Activated CD8-positive, alpha-beta memory T cell treated with anti-CD3 and anti-CD28 coated beads for 36 hours (primary cell): ENCODE measurements at regions not wholly inside any gene's neighbourhood (a gene's known extent, or its start where the extent isn't known, plus 50 kb on each side); places are given as distances from the start of the nearest gene placed in this dataset.

Experiments
- CTCF ChIA-PET: fragments of 350-600 bp; sonication (Branson Sonifier 250); formaldehyde crosslinking; loops from one replicate; lab custom pipeline; 2021; ENCODE audit warnings: antibody characterized with exemption; lab: Charles Lee
- POLR2A ChIA-PET: fragments of 350-600 bp; sonication (Branson Sonifier 250); formaldehyde crosslinking; loops from one replicate; lab custom pipeline; 2021; ENCODE audit warnings: antibody characterized with exemption; lab: Charles Lee

DNA sequence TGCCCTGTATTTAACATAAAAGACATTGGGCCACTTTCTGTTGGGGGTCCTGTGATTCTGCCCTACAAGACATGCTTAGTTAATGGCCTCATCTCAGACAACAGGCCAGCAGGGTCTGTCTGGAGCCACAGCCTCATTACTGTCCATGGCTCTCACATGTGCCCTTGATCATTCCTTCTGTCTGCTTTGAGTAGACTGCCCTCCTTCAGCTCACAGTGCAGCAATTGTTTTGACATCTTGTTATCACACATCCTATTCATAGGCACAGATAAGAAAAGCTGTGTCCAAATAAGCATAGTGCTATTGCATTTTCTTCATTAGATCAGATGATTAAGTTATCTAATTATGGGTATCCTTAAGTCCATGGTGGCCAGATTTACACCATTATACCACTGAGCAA is 127.9 kb downstream of the KCTD12 start:
- ChIA-PET CTCF (no interaction called here), POLR2A (no interaction called here)

DNA sequence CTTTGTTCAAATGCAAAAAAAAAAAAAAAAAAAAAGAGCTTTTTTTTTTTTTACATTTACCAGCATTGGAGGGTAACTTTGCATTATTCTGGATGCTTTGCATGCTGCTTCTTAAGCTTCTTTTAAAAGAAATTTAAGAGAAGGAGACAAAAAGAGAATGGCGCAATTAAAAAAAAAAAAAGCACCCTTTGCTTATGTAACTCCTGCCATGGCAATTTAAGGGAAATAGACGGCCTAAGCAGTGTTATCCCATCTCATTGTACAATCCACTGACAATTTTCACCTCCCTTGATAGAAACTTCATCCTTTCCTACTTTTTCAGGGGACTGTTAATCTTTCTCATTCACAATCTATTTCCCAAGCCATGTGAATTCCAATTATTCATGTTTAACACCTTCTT is 129.8 kb downstream of the KCTD12 start:
- POLR2A ChIA-PET = interaction anchor here (0.5 kb wide), 1 partner anchor 1247 kb away, joined by 4 read pairs; no protein-coding TSS in a partner anchor
- CTCF ChIA-PET = no interaction called here

DNA sequence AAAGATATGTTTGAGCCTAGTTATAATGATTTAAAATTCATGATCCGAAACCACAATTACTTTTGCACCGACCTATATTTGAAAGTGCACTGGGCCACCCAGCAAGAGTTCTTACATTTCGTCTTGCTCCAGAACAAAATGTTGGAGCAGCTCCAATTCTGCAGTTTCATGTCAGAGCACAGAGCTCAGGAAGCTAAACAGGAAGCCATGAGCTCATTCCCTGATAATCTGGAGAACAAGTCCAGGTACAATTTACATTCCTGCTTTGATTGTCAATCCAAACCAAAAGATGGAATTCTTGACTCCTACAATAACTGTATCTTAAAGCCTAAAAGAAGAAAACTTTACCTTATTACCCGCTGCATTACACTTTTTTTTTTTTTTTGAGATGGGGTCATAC is 131.8 kb downstream of the KCTD12 start:
- POLR2A ChIA-PET = no interaction called here
- CTCF ChIA-PET = no interaction called here

DNA sequence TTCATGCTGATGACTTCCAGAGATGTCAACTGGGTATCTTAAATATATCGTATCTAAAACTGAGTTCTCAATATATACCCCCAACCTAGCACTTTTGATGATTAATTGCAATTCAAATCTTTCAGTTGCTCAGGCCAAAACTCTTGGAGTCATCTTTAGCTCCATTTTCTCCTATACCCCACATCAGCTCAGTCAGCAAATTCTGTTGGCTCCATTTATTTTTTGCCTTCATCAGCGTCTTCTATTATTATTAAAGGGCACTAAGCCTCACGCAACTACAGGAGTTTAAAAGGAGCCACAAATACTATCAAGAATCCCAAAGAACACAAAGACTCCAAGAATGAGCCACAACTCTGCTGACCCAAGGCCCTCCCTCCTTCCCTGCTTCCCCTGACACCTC is 134.9 kb downstream of the KCTD12 start:
- CTCF ChIA-PET = no interaction called here

DNA sequence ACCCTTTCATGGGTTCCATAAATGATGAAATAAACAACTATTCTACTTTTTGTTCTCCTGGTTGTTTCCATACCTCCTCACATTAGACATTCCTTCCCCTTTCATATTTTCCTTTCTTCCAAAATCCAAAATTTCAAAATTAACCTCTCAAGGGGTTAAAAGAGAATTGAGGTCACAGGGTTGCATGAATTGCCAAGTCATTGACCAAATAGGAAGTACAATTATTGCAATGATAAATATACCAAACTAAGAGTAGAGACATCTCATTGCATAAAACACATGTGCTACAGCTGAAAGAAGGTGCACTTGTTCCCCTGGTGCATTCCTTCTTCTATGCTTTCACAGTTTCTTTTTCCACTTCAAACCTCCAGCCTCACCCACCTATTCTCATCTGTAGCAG is 136.1 kb downstream of the KCTD12 start:
- ChIA-PET CTCF (no interaction called here), POLR2A (no interaction called here)

More for the DNA sequence above, 134.9 kb downstream of the KCTD12 start:
- POLR2A ChIA-PET = no interaction called here

DNA sequence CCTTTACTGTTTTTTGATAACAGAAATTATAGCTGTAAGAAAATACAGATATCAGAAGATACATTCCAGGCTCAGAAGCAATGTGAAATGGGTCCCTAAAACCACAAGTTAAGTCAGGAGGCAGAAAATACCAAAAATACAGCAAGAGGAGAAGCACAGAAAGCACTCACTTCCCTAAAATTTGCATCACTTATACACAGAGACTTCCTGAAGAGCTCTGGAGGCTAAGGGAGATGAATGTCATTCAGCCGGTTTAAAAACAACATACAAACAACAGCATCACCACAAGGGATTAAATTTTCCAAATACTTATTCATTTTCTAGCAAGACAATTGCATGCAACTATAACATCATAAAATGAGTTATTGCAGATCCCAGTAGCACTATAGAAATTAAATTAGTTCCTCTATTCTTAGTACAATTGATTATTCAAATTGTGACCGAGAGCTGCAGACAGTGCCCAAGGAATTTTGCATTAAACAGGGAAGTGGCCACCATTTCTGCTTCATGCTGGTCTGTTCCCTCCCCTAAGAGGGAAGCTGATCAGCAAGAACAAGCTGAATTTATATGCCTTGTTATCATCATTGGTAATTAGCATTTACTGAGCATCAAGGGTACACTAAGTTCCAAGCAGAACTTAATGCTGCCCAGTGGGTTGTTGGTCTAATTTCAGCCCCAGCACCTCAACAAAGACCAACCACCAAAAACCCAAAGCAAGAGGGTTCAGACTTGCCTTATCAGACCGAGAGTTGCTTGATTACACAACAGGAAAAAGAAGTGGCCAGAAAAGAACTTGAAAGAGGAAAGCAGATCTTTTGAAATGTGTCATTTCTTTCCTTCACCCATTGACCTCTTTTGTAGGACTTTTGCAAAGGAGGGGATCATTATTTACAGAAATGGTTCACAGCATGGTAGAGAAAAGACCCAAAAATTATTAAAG is 140.7 kb downstream of the KCTD12 start:
- ChIA-PET POLR2A (no interaction called here), CTCF (no interaction called here)

DNA sequence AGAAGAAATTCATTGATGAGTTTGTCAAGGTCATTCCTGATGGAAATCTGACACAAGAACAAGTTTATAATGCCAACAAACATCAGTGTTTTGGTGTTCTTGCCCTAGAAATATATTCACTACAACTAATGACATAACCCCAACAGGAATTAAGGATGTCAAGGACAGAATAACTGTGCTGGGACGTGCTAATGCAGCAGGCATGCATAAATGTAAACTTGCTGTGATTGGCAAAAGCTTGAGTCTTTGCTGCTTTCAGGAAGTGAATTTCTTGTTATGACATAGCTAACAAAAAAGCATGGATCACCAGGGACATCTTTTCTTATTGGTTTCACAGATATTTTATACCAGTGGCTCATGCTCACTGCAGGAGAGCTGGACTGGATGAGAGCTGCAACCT is 144.6 kb downstream of the KCTD12 start:
- POLR2A ChIA-PET = no interaction called here
- CTCF ChIA-PET = no interaction called here

DNA sequence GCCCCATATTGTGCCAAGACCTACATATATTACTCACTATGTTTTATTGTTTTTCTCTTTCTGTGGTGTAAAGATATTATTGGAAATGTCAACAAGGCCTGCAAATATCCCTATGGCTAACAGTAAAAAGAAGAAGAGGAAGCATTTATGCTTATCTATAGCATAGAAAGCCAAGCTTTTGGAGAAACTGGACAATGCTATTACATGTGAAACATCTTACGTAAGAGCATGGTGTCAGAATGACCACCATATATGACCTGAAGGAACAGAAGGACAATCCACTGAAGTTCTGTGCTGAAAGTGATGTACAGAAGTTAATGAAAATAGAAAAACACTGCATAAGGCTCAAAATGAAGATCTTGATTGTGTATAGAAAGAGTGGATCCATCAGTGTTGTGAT is 145.2 kb downstream of the KCTD12 start:
- ChIA-PET CTCF (no interaction called here), POLR2A (no interaction called here)

DNA sequence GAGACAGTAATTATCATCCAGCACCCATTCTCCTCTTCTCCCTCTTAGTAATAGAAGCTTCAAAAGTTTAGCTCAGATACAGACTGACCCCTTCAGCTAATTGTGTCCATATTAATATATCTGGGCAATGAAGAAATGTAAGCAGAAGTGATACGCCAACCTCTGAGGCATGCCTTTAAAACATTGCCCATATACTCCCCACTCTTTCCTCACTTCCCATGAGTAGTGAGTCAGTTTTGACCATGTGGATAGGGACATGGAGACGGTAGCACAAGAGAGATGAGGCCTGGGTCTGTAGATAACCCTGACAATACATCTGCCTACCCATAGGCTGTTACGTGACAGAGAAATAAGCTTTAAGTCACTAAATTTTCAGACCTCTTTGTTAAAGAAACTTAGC is 147.6 kb downstream of the KCTD12 start:
- ChIA-PET CTCF (no interaction called here), POLR2A (no interaction called here)

DNA sequence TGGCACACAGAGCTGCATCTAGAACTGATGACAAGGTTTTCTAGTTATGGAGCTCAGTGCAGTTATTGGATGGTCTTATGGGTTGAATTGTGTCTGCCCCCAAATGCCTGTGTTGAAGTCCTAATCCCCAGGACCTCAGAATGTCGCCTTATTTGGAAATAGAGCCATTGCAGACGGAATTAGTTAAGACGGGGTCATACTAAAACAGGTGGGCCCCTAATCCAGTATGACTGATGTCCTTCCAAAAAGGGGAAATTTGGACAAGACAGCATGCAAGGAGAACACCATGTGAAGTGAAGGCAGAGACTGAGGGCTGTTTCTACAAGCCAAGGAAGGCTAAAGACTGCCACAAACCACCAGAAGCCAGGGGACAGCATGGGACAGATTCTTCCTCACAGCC is 148.7 kb downstream of the KCTD12 start:
- ChIA-PET POLR2A (no interaction called here), CTCF (no interaction called here)

DNA sequence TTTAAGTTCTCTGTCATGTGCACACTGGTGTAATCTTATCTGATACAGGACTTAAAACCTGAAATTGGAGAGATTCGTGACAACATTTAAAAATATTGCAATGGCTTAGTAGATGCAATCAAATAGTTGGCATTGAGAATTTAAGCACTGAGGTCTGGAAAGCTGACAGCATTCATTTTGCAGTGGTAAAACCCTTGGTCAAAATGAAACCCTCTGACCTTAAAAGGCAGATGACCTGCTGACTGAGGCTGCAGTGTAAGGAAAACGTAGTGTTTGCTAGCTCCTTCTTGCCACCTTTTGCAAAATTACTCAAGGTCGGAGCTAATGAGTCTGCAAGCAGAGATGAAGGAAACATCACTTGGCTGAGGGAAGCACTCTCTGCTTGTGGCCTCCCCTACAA is 150.6 kb downstream of the KCTD12 start:
- ChIA-PET POLR2A (no interaction called here), CTCF (no interaction called here)

DNA sequence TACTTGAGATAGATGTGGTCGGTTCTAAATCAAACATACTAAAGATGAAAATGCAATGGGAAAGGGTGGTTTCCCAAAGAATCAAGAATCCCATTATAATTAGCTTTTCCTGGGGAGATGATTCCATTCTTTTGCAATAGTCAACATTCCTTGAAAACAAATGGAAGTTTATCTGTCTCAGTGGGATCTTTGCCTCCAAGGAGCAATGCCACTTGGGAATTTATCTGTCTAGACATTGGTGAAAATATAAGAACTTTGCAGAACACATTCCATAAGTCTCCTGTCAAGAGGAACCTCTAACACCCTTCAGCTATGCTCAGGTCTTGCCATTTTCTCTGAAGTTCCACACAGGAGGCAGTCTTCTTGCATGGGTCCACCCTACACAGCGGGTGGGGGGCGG is 152.5 kb downstream of the KCTD12 start:
- ChIA-PET CTCF (no interaction called here), POLR2A (no interaction called here)

DNA sequence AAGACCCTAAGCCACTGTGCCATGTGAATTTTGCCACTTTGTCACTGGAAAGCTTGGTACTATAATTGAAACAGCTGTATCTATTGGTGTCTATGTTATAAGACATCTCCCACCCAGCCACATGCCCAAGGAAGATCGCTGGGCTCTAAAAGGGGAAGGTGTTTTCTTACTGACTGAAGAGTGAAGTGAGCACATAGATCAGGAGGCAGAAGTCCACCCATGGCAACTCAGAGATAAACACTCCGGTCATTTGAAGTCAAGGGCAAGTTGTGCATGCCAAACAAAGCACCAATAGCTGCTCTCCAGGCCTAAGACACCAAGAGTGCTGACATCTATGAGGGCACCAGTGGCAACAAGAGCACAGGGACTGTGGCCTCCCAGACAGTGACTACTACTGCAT is 153.8 kb downstream of the KCTD12 start:
- ChIA-PET POLR2A (no interaction called here), CTCF (interaction anchor here (0.8 kb wide), 1 partner anchor 29 kb away, joined by 4 read pairs; no protein-coding TSS in a partner anchor)

DNA sequence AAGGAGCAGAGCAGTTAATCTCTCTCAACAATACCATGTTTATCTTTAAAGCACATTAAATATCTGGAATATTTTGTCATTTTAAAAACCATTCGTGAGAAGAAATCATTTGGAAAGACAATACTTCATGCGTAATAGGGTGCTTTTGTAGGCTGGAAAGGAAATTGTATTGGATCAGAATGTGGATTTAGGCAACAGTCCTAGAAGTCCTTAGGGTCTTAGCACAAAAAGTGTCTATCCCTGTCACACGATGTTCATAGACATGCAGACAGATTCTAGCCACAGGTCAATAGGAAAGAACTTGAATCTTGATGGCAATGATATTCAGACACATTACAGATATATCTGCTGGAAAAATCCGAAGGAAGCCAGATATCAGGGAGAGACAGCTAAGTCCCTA is 156.0 kb downstream of the KCTD12 start:
- CTCF ChIA-PET = no interaction called here
- POLR2A ChIA-PET = no interaction called here

DNA sequence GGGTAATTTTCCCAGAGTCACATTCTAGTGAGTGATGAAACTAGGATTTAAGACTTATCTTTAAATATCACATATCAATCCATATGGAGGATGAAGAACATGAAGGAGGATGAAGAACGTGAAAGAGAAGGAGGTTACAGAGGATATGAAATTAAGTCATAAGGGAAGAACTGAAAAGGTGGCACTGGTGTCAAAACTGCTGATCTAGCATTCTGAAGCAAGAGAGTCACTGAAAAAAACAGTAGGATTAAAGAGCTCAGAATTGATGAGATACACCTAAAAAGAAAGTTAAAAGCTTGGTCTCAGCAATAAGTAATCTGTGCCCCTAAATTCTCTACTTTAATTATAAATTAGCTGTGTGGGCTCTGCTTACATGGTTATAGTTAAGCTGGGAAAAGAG is 156.5 kb downstream of the KCTD12 start:
- CTCF ChIA-PET = no interaction called here
- POLR2A ChIA-PET = no interaction called here

DNA sequence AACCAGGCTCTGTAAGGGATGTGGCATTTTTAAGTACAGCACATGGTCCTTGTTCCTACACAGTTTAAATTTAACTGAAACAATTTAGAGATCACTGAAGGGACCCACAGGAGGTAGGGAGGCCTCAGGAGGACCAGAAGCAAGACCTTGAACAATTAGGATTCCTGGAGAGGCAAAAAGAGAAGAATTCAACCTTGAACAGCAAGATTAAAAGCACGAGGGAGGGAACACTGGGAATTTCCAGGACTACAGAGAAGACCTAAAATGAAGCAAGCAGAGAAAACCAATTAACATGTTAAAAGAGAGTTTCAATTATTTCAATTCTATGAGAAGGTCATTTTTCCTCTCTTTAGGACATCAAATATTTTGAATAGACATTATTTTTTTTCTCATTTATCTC is 160.3 kb downstream of the KCTD12 start:
- ChIA-PET CTCF (no interaction called here), POLR2A (no interaction called here)

DNA sequence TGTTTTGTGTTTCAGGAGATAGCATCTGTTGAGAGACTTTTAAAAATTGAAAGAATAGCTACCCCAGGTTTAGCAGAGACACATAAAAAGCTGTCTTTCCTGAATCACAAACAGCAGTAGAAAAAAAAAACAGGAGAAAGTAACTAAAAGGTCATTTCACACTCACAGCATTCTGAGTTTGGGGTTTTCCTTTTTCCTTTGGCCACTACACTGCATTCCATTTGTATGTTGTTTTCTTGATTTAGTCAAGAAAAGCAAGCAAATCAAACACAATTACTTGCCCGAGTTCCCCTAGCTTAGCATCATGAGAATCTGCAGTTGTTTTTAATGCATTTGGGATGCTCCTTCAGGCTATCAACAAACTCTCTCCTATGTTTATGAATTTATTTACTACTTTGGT is 161.0 kb downstream of the KCTD12 start:
- ChIA-PET CTCF (no interaction called here), POLR2A (no interaction called here)

DNA sequence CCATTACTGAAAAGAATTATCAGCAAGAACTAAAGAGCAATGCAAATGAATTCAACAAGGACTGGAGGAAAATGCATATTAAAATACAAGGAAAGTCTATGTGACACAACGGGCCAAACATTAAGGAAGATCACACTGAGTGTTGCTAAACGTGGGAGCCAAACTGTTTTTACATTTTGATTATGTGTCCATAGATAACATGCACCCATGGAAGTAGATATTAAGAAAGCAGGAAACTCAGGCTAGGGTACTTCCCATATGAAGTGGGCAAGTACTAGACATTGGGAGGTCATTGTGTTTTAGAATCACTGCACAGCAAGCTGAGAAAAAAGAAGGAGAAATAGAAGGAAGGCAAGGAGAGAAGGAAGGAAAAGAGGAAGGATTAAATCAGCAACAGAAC is 161.8 kb downstream of the KCTD12 start:
- CTCF ChIA-PET = no interaction called here
- POLR2A ChIA-PET = no interaction called here

DNA sequence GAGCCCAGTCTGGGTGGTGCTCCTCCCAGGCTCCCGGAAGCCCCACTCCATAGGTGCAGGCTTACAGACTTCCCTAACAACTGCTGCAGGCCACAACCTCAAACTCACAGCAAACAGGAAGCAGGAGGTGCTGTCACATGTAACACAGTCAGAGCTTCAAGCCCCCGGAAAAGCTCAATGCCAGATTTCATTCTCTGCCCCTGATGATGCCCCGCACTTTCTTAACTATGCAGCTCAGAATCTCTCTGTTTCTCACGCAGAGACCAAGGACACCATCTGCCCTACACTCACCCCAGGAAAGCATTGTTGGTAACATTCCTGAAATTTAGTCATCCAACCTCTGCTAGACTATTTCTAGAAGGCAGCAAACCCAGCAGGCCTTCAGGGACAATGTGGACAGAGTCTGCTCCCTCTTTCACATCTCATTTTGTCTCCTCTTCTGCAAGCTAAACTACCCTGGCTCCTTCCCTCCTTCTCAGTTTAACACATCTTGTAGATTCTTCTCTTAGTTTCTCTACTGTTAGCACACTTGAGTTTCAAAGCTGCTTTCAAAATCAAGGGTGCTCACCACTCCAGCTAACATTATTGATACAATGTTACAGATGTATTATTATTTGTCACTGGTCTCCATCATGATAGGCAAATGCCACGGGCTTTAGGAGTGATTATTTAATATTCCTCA is 162.5 kb downstream of the KCTD12 start:
- ChIA-PET CTCF (no interaction called here), POLR2A (no interaction called here)

DNA sequence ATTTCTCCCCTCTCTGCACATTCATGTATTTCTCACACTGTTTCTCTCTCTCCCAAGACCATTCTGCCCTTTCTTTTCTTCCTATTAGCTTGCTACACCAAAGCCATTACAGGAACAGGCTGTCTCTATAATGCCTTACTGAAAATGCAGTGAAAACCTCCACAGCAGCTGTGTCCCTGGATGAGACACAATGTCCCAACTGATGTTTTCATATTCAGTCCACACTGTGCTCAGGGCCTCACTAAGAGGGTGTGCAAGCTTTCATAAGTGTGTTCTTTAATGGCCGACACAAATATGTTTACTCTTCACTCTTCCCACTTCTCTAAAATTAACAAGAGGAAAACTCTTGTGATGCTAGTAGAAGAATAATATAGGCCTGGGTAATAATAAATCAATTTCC is 163.4 kb downstream of the KCTD12 start:
- CTCF ChIA-PET = no interaction called here
- POLR2A ChIA-PET = no interaction called here

DNA sequence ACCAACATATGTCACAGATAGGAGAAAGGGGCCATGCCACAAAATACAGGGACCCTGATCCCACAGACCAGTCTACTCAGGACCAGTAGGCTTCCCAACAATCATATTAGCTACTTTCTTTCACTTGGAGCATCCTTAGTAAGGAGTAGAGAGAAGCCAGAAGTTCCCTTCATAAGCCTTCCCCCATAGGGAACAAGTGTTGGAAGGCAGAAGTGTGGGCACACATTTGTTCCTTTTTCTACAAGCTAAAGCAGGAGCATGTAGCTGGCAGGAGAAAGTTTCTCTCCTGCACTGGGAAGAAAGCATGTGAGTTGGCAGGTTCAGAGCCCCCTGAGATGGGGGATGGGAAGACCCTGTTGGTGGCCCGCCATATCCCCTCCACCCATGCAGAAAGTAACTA is 165.4 kb downstream of the KCTD12 start:
- POLR2A ChIA-PET = no interaction called here
- CTCF ChIA-PET = no interaction called here
